GM19438 (cell line): ENCODE measurements at regions not wholly inside any gene's neighbourhood (a gene's known extent, or its start where the extent isn't known, plus 50 kb on each side); places are given as distances from the start of the nearest gene placed in this dataset.

Source experiments
- ATAC-seq: cut with Tn5 transposase; IDR thresholded peaks from one replicate; pipeline ENCODE4 v1.9.1; 2021; ENCODE audit warnings: low read depth; ENCODE audit not compliant: unreplicated experiment

DNA sequence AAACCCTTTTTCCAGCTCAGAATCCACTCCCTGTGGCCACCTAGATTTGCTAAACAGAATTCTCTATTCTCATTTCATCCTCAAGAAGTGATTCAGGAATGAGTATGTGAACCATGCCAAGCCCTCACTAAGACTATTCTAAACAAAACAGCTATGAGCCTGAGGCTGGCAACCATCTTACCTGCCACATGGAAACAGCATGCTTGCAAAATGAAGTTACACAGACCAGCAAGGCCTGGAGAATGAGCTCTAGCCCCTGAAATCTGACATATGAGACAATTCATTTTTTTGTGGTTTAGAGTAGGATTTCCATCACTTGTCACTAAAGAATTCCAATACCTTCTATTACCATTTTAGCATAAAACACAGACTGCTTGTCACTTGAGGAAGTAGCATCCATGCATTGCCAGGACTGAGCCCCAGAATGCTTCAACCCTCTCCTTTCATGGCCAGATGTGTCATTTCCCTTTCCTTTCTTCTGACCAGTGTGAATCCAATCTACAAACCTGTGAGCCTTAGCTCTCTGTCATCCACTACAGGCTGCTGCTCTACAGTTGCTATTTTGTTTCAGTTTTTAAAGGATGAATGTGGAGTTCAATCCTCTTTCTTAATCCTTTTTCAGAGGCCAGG, 744.3 kb upstream of the ACVR2A start:
- no peak for ATAC-seq

DNA sequence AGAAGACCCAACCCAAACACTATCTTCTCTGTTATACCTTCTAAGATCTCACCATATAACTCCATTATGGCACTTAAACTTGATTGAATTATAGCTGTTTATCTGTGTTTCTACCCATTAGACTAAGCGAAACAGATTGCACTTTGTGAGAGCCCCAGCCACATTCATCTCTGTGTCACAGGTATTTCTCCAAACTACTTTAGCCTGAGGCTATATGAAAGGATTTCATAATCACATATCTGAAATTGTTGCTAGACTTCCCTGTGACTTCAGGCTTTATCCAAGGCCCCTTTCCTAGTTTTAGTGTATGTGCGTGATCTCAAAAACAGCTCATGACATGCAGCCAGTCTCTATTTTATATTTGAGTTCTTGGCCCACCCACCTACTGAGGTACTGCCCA, 745.0 kb upstream of the ACVR2A start:
- no peak for ATAC-seq

DNA sequence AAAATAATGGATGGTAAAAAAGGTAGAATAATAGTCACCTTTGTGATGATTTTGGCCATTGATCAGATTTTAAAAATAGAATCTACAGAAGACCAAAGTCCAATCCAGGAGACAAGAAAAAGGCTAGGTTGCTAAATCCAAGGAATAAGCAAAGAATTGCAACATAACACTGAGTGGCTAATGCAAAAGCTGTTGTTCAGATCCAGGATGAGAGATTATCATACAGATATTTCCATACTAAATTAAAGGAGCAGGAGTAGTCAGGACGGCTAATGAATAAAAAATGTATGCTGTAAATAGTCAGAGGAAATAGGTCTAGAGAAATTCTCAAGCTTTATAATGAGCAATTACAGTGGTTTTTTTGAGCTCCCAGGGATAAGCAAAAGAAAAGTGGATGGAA, 745.9 kb upstream of the ACVR2A start:
- ATAC-seq, result no peak

DNA sequence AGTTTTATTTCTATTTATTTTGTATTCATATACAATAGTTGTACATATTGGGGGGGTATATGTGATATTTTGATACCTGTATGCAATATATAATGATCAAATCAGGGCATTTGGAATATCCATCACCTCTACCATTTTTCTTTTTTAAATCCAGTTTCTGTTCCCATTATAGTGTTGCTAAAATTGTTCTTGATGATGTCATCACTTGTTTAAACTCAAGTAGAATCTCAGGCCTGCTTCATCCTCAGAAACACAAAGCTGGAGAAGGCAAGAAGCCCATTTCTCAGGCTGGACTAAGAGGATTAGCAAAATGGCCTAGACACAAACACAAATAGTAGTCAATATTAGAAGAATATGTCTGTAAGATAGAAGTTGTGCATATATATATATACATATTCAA, 747.1 kb upstream of the ACVR2A start:
- ATAC-seq, result no peak

DNA sequence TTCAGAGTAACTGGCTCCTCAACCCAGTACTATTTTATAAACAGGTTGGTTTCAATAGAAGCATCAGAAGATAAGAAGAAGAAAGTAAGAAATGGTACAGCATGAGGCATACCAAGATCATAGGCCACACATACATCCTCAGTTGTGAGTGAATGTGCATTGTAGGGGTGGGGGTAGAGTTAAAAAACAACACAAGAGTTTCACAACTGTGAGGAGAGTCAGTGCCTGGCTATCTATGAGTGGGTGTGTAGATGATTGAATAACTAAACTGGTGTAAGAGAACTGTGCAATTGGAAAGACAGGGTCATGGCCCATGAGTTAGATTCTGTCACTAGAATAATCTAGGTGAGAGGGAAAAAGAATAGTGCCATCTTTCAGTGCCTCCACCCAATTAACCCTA, 748.2 kb upstream of the ACVR2A start:
- ATAC-seq, result no peak

DNA sequence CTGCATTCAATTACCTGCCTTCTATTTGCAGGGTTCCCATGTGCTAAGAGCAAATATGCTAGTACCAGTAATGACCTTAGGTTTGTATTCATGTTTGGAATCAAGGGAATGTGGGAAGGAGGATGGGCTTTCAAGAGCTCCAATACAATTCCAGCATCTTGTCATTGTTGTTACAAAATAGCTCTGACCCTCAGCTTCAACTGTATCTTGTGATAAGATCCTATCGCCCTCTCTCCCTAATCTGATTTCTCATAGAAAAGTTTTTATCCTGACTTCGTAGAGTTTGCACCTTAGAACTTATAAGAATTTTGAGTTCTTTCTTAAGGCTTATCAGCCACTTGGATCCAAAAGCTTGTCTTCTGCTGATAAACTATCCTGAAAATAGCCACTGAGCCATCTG, 749.5 kb upstream of the ACVR2A start:
- ATAC-seq, result no peak

DNA sequence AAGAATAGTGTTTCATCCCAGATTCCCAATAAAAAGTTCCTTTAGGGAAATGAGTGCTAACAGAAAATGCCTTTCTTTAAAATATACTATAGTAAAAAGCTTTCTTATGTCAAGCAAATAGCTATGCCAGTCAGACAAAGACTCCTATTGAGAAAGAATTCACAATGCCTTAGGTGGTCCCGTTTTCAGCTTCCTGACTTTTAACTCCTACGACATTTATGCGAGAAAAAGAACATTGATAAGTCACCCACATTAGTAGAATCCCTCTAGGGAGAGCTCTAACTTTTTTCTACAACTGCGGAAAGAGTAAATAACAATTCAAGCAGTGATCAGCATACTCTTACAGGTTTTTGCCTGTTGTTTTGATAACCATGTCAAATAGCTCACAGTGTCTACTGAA, 750.8 kb upstream of the ACVR2A start:
- no peak for ATAC-seq

DNA sequence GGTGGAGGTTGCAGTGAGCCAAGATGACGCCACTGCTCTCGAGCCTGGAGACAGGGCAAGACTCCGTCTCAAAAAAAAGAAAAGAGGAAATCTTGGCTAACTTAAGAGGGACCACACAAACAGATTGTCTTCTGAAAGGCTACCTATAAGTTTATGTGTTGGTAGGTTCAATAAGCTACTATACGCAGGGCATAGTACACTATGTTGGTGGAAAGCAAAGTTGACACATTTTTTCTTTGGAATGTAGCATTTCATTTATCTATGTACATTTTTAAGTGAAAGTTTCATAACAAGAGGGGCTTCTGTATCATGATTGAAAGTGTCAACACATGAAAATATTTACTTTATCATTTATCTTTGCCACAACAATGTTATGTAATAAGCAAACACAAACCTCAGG, 752.6 kb upstream of the ACVR2A start:
- no peak for ATAC-seq

DNA sequence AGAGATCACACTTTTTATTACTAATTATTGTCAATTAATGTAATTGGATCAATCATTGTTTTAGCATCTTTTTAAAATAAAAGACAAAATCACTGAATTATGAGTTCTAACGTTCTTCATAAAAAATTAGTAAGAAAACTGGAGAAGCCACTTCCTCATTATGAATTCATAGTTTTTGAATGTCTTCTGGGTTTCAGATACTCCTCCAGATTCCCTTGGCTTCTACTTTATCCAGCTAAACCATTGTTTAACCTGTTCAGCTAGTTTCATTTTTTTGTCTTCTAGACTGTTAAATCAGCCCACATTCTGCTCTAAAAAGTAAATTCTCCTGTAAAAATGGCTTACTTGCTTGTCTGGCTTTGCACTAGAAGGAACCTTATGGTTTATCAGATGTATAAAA, 753.4 kb upstream of the ACVR2A start:
- ATAC-seq, result no peak

DNA sequence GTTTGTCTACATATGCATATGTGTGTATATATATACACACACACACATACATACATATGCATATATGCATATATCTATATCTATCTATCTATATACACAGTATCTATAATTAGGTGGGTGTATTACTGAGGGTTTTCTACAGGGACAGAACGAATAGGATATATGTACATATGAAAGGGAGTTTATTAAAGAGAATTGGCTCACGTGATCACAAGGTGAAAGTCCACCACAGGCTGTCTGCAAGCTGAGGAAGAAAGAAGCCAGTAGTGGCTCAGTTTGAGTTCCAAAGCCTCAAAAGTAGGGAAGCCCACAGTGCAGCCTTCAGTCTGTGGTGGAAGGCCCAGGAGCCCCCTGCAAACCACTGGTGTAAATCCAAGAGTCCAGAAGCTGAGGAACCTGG, 756.0 kb upstream of the ACVR2A start:
- no peak for ATAC-seq

DNA sequence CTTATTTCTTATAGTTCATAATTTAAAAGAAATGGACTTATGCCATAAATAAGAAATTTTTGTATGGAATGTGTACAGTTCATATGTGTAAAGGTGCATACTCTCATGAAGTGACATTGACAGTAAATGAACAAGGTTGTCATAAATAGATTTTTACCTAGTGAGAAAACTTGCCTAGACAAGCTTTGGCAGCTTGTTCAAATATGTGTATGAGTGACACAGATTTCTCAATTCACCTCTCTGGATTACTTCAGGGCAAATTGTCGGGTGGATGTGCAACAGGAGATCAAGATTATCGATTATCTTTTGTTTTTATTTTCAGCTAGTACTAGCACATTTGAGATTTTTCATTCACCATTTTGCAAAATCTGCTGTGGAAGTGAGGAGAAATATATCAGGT, 758.1 kb upstream of the ACVR2A start:
- no peak for ATAC-seq

DNA sequence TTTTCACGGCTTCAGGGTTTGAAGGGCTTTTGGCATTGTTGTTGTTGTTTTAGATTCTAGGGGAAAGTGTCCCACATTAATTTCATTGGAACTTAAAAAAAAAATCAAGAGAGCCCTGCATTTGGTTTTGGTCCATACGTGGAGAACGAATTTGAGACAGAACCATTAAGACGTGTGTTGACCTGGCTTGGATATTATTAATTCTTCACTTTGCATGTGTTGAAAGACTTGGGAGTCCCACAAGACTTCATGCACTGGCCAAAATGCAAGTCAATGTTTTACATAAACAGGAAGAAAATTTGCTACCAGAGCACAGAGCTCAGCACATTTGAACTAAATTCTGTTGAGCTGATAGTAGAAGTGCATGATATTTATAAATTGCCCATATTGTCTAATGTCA, 761.2 kb upstream of the ACVR2A start:
- no peak for ATAC-seq

DNA sequence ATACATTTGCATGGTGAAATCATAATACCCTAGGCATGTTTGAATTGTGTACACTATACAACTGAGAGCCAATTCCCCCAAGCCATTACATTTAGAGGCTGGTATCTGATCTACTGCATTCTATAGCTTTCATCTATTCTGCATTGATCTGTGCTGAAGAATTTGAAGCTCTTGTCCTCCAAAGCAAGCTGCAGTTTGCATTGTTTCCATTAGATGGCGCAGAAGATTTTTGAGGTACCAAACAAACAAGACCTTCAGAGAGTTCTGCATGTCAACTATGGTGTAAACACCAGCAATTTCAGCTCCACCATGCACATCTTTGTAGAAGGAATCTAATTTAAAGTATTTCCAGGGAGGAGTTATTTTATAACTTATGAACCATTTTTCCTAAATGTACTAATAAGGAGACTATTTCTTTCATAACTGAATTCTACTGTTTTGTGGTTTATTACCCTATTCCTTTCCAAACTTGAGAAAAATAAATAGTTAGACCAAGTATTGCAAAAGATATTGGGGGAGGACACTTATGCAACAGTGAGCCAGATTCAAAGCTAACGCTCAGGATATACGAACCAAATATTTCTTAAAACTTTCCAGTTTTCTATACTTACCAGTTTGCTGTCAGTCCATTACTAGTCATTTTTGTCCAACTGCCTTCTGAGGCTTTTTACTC, 761.8 kb upstream of the ACVR2A start:
- ATAC-seq, result peak; percentile 79

DNA sequence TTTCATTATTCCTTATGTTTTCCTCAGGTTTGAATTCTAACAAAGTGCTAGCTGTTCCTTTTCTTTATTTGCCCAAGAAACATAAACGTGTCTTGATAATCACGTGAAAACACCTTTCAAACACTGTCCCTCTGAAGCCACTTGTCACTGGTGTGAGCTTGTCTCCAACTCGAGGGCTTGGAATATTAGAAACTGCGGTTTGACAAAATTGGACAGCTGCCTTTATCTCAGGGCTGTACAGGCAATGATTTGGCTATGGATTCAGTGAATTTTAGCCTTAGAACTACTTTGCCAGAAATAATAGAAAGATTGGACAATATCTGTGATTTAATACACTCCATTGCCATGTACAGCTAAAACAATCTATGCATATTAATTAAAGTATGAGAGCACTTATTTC, 763.0 kb upstream of the ACVR2A start:
- ATAC-seq, result no peak

DNA sequence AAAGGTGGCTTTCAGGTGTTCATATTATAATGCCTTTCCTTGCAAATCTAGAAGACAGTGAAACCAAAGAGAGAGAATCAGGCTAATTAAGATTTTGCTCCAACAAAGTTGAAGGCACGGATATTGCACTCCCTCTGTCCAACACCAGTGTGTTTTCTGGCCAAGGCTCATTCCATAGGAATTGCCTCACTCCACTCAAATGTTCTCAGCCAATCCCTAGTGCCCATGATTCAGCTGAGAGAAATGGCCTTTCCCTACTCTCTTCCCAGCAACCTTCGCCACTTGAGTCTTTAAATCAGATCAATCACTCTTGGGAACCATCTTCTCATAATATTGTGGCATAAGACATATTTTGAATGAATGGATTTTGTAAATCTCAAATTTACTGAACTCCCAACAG, 768.2 kb upstream of the ACVR2A start:
- ATAC-seq, result no peak

DNA sequence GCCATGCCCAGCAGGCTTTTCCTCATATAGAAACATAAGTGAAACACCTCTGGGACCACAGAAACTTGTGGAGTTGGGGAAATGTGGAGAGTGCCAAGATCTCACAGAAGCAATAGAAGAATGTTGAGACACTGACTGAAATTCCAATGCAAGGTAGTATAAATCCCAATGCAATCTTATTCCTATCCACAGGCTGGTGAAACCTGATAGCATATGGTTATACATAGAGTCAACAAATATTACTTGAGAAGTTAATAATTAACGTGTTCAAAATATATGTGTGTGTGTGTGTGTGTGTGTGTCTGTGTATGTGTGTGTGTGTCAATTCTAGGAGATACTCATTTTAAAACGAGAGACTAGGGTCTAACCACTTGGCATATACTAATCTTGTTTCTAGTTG, 776.8 kb upstream of the ACVR2A start:
- no peak for ATAC-seq

DNA sequence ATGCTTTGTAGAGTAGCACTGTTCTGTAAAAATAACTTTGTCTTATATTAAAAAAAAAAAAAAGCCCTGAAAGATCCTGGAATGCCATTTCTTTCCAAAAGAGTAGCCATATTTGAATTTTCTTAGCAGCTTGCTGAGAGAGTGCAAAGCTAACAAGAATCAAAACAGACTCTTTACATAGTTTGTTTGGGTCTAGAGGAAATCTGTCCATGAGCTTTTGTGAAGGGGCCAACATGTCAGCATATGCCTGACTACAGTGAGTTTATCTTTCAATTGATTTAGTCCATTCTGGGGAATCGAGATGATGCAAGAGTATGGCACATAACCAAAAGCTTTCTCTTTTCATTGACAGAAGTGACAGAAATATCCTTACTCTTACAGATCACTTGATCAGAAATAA, 777.7 kb upstream of the ACVR2A start:
- no peak for ATAC-seq

DNA sequence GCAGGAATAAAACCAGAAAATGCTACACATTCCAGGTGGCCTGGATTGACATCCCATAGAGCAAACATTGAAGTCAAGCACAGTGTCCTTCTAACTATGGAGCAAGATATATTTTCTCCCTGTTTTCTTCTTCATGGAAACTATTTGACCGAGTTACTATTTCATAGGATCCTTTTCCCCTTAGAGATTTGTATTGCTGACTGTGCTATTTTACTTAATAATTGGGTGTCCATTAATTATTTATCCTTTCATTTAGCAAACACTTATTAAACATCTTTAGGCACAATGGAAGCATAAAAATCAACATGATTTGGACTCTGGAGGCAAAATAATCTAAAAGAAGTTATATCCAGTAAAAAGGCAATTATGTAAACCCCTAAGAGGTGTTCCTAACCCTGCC, 782.8 kb upstream of the ACVR2A start:
- no peak for ATAC-seq

DNA sequence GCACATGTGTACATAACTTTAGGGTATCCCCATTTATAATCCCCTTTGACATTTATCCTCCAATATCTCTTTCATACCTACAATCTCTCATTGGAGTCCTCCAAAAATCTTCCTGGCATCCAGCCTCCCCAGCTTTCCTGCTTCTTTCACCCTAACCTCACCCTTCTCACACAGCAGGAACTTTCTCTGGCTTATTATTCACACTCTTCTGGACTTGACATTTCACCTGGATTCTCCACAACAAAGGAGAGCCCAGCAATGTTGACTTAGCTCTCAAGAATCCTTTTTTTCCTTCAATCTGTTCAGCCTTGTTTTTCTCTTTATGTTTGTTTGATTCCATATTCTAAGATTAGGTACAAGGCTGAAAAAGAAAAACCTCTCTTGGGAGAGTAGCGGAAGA, 783.6 kb upstream of the ACVR2A start:
- ATAC-seq, result no peak

DNA sequence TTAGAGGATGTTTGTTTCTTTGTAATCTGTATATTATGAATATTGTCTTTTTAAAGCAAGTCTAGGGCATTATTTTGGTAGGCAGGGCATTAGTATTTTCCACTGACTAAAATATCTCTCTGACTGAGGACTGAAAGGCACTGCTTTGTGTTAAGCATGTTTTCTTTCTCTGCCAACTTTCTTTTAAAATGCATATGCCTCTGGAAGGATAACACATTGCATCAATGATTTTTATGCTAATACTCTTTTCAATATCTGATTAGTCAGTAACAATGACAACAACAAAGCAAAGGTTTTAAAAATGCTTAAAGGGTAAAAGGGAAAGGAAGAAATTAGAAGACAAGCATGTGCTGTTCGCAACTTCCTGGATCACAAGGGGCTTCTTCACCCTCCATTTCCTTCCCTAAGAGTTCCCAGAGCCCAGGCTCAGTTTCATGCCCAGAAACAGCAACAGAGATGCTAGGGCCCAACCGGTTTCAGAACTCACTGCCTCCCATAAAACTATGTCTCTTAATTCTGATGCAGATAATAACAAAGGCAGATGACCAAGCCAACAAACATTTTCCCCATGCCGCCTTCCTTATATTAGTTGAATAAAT, 786.8 kb upstream of the ACVR2A start:
- ATAC-seq, result no peak

DNA sequence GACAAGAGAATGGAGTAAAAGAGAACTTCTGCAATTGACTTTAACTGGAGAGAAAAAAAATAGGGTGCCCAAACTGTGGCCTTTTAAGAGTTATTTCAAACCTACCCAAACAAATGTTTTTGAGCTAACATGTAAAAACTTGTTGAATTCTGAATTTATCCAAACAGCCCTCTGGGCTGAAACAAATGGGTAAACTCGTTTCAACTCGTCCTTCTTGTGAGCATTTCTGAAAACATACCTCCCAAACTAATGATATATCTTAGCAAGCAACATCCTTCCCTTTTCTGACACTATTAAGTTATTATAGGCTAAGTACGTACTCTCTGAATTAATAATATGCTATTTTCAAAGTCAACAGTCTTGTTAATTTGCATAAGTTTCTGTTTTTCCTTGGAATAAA, 793.0 kb upstream of the ACVR2A start:
- no peak for ATAC-seq

DNA sequence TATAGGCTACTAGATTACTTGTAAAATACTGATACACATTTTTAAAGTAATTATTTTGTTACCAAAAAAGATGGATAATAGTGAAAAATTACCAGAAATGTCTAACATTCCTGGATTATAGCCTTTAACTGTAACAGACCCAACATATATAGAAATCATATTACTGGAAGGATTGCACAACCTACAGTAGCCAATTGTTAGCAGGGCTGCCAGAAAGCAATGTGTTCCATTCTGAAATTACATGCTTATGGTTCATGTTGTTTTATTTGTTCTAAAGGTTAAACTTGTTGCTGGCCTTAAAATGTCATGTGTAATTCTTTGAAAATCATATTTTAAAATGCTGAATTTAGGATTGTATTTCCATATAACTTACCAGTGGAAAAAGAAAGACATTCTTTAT, 793.6 kb upstream of the ACVR2A start:
- no peak for ATAC-seq
